ENCODE measurements at regions not wholly inside any gene's neighbourhood (a gene's known extent, or its start where the extent isn't known, plus 50 kb on each side); places are given as distances from the start of the nearest gene placed in this dataset.
"Not testable (repeated sequence)": the region's sequence is repeated elsewhere in the genome, so short reads cannot be mapped to it uniquely, and the experiment has no call there.

DNA sequence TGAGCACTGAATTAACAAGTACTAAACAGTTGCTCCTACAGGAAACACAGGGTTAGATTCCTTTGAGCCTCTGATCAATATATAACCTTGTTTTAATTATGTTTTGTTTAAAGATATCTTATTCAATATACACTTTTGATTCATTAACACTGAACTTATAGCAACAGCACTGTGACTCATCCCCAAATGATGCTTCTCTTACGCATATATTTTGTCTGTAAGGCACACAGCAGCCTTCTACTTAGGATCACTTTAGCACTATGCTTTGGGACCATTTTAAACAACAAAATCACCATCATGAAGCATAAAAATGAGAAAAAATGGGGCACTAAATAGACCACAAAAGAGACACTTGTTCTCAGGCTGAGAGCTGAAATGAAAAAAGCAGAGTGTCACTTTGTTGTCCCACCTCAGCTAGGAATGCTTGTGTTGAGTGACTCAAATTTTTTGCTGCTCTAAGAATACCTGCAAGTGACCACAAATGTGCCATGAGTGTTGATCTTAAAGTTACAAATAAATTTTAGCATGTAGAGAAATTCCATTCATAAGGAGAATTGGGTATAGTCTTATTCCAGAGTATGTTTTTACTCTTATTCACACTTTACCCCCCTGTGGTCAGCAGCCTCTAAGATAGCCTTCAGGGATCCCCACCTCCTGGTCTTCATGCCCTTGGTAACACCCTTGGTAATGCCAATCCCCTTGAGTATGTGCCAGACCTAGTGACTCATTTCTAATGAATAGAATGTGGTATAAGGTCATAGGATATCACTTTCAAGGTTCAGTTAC is 252.7 kb upstream of the IL12B start:
- no peak for DNase-seq (ENCODE audit: low read depth in 2 of 2)

- no peak for DNase-seq (ENCODE audit: low read depth in 2 of 2)
Observed at GRCh38 chr5:159586921-159587320, 256.6 kb upstream of the IL12B start.

- DNase-seq (ENCODE audit: low read depth in 2 of 2): no peak
Observed at GRCh38 chr5:159588941-159589340, 258.7 kb upstream of the IL12B start.

GRCh38 chr5:159593518-159594073 is 263.3 kb upstream of the IL12B start:
- no peak for DNase-seq (ENCODE audit: low read depth in 2 of 2)

GRCh38 chr5:159595561-159595960 is 265.3 kb upstream of the IL12B start:
- DNase-seq (ENCODE audit: low read depth in 2 of 2): not testable (repeated sequence)

GRCh38 chr5:159601216-159601615 is 270.9 kb upstream of the IL12B start:
- no peak for DNase-seq (ENCODE audit: low read depth in 2 of 2)

DNA sequence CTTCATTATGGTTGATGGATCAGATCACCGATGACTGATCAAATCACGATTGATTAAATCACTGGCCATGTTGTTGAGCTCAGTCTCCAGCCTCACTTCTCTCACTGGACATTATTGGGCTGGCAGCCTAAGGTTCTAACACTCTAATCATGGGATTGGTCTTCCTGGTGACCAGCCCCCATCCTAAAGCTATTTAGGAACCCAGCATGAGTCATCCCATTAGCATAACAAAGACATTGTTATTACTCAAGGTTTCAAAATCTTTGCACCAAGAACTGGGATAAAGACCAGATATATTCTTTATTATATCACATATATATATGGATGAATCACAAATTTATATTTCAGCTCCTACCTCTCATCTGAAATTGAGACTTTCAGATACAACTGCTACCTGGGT is 272.1 kb upstream of the IL12B start:
- no peak for DNase-seq (ENCODE audit: low read depth in 2 of 2)

DNA sequence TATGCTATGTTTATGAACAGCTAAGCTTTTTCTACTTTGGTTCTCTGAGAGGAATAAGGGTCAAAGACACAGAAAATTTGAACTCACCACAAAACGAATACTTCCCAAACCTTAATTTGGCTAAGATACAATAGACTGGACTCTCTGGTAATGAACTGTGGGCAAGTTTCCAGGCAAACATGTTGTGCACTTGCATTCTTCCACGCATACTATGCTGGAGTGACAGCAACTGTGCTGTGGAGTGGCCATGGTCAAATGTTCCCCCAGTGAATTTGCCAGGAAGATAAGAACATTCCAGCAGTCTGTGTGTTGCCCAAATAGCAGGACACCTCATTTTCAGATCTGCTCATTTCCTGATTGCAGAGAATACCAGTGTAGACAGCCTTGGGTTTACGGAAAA is 275.3 kb upstream of the IL12B start:
- peak in 1 of 2 donors; percentile 2 for DNase-seq (ENCODE audit: low read depth in 2 of 2)

GRCh38 chr5:159609359-159609758 is 279.1 kb upstream of the IL12B start:
- no peak for DNase-seq (ENCODE audit: low read depth in 2 of 2)

DNA sequence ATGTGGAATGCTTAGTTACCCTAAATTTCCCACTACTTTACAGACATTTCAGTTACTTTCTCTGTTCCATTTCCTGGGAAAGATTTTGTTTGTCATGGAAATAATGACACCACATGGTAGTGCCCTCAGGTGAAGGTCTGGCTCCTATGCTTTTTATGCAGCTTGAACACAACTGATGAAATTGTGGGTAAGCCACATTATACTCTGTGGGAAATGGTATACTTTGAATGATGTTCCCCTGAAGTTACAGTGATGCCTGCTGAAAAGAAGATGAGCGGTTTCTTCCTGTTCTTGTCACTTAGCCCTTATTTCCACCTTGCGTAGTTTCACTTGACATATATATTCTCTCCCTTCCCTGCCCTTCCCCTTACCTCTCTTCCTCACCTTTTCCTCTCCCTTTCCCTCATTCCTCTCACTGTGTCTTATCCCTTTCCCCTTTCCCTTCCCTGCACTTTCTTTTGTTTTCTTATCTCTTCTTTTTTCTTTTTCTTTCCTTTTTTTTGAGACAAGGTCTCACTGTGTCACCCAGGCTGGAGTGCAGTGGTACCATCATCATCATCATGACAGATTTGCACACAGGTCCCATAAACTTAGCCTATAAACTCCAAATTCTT is 280.8 kb upstream of the IL12B start:
- no peak for DNase-seq (ENCODE audit: low read depth in 2 of 2)

- no peak for DNase-seq (ENCODE audit: low read depth in 2 of 2)
Observed at GRCh38 chr5:159616952-159617351, 286.7 kb upstream of the IL12B start.

DNA sequence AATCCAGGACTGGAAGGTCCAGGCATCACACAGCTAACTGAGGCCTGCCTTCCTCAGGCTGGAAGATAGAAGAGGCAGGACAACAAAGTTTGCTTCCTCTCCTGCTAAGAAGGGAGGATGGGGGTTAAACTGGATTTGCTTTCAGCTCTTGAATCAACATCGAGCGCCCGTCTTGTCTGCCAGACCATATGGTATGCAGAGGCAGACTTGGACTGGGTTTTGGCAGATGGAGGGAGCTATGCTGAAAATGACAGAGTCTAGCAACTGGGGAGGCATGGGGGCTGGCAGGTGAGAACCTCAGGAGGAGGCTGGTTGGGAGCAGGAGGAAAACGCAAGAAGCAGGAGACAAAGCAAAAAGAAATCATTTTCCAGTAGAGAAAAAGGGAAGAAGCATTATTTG is 289.5 kb upstream of the IL12B start:
- no peak for DNase-seq (ENCODE audit: low read depth in 2 of 2)

DNA sequence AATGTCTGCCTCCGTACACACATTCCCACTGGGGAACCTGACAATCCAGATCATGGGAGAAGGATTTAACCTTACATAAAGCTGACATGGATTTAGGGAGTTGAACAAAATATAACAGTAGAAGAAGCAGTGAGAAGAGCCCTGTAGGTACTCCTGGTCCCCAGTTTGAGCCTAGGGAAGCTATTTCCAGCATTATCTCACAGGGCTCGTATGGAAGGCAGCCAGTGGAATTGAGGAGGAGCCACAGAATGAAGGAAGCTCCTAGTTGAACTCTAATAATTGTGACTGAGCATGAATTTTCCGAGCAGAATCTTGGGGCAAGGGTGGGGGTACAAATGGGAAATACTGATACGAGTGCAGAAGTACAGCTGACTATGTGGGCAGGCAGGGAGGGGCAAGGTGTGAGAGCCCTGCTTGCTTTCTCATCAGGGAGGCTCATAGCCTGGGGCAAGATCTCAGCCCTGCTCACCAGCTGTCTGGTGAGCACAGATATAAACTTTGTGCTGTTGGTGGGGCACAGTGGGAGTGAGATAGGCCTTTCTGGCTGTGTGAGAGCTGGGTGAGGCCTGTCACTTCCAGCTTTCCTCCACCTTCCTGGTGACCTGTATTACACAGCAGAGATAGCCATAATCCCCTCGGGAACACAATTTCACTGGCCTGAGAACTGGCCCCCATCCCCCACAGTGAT is 290.7 kb upstream of the IL12B start:
- no peak for DNase-seq (ENCODE audit: low read depth in 2 of 2)

- DNase-seq (ENCODE audit: low read depth in 2 of 2): no peak
Observed at GRCh38 chr5:159628703-159629102, 287.6 kb upstream of the ADRA1B start.

- no peak for DNase-seq (ENCODE audit: low read depth in 2 of 2)
Observed at GRCh38 chr5:159629158-159629557, 287.1 kb upstream of the ADRA1B start.

DNA sequence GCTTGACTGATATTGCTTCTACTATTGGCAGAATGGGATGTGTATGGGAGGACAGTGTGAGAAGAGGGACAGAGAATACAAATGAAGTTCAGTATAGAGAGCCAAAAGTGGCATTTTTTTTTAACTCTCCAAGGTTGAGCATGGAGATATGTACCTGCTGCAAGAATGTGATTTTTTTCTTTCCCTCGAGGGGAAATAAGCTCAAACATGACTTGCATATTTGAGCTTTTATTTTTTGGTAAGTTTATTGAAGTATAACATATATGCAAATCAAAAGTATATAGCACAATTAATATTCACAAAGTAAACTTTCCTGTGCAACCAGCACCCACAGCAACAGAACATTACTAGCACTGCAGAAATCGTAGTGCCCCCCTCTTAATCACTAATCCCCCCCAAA is 285.7 kb upstream of the ADRA1B start:
- no peak for DNase-seq (ENCODE audit: low read depth in 2 of 2)

DNA sequence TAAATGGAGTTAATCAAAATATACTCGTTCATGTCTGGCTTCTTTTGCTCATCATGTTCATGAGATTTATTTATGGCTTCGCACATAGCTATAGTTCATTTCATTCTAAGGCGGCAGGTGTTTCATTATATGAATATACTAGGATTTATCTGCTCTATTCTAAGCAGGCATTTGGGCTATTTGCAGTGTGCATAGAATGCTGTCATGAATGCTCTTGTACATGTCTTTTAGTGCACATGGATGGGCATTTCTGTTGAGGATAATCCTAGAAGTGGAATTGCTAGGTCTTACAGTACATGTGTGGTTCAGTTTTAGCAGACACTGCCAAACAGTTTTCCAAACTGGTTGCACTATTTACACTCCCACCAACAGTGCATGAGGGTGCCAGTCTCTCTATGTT is 285.3 kb upstream of the ADRA1B start:
- no peak for DNase-seq (ENCODE audit: low read depth in 2 of 2)

DNA sequence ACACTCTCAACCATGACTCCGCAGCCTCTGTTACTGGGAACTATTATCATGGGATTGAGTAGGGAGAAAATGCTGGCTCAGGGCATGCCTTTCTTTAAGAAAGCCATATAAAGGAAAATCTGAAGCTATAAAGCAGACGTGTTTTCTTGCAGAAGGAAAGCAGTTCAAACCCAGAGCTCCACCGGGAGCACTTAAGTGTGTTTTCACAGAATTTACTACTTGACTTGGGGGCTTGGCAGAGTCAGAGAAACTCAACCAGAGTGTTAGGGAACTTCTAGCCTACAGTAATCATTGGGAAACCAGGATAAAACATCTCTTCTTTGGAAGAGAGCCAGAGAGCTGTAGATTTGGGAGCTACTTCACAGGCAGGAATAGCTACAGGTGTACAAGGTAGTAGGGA is 283.4 kb upstream of the ADRA1B start:
- DNase-seq (ENCODE audit: low read depth in 2 of 2): no peak

- DNase-seq (ENCODE audit: low read depth in 2 of 2): no peak
Observed at GRCh38 chr5:159638481-159638880, 277.8 kb upstream of the ADRA1B start.

DNA sequence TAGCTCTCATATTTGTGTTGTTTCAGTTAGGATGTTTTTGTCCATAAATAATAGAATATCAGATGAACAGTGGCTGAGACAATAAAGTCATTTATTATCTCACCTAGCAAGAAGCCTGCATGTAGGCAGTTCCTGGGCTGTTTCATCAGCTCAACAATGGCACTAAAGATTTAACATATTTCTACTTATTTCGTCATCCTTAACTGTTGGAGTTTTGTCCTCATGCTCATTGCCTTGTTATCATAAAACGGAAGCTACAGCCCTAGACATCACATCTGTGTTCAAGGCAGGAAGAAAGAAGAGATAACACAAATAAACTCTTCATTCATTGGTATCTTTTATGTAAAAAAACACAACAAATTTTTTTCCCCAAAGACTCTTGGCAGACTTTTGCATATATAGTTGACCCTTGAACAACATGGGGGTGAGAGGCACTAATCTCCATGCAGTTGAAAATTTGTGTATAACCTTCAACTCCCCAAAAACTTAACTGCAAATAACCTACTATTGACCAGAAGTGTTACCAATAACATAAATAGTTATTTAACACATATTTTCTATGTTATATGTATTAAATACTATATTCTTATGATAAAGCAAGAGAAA is 277.2 kb upstream of the ADRA1B start:
- no peak for DNase-seq (ENCODE audit: low read depth in 2 of 2)

DNA sequence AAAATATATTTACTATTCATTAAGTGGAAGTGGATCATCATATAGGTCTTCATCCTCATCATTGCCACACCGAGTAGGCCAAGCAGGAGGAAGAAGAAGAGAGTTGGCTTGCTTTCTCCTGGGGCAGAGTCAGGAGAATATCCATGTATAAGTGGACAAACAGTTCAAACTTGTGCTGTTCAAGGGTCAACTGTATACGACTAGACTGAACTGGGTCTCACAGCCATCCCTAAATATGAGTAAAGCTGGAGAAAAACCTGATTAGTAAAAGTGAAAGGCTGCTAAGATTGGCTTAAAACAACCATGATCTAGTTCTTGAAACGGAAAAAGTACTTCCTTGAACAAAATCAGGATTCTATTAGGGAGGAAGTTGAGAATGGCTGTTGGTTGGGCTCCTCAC is 276.7 kb upstream of the ADRA1B start:
- no peak for DNase-seq (ENCODE audit: low read depth in 2 of 2)

DNA sequence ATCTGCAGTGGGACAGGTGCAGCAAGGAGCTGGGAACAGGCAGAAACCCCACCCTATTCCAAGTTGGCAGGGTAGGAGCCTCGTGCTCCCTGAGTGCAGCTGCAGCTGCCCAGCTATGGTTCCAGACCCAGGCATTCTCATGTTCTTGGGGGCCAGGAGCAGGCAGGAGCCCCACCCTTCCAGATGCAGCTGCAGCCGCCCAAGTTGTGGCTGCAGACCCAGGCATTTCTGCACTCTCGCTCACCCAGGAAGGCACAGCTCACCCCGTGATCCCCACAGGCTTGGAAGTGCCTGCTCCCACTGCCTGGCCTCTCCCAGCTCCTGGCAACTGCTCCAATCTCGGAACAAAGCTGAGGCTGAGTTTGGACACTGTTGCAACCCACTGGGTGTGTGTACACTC is 275.8 kb upstream of the ADRA1B start:
- DNase-seq (ENCODE audit: low read depth in 2 of 2): no peak
